Activated naive CD8-positive, alpha-beta T cell treated with anti-CD3 and anti-CD28 coated beads, Interleukin-2, amount 10 ng/mL, durations not matched to agents 7 days and 5 days (primary cell): ENCODE measurements at regions not wholly inside any gene's neighbourhood (a gene's known extent, or its start where the extent isn't known, plus 50 kb on each side); places are given as distances from the start of the nearest gene placed in this dataset.

Experiments used
- ATAC-seq: fragments of 150-1000 bp; cut with Tn5 transposase; one replicate; pipeline ENCODE4 v1.10.0; 2021; ENCODE audit warnings: low read depth, moderate library complexity
- POLR2A ChIA-PET: fragments of 350-600 bp; sonication (Branson Sonifier 250); formaldehyde crosslinking; loops from one replicate; lab custom pipeline; 2021; ENCODE audit warnings: antibody characterized with exemption; lab: Charles Lee
- DNase-seq: peaks from one replicate; pipeline ENCODE4 v3.0.0; 2021
- H3K27ac Mint-ChIP-seq: one replicate; pipeline ENCODE4 v1.8.0; 2022; ENCODE audit warnings: mild to moderate bottlenecking, mixed read lengths
- H3K27me3 Mint-ChIP-seq: one replicate; pipeline ENCODE4 v1.8.0; 2022; ENCODE audit warnings: mild to moderate bottlenecking, moderate library complexity, mixed read lengths
- H3K36me3 Mint-ChIP-seq: one replicate; pipeline ENCODE4 v1.8.0; 2021; ENCODE audit warnings: mild to moderate bottlenecking, mixed read lengths
- H3K4me1 Mint-ChIP-seq: one replicate; pipeline ENCODE4 v1.8.0; 2021; ENCODE audit warnings: mixed read lengths
- H3K4me3 Mint-ChIP-seq: one replicate; pipeline ENCODE4 v1.8.0; 2022; ENCODE audit warnings: mild to moderate bottlenecking, moderate library complexity, mixed read lengths
- H3K9me3 Mint-ChIP-seq: one replicate; pipeline ENCODE4 v1.8.0; 2021; ENCODE audit warnings: mixed read lengths

GRCh38 chr6:111984081-111984480, 69.8 kb upstream of the CCN6 start:
- H3K27ac Mint-ChIP-seq = no peak overlapping the region
- POLR2A ChIA-PET = no interaction called here
- H3K4me1 Mint-ChIP-seq = peaks cover 40% of the 10 kb centered on the region
- DNase-seq (no peak), ATAC-seq (no peak)
- H3K27me3 Mint-ChIP-seq = no peaks in the 10 kb centered on the region
- H3K9me3 Mint-ChIP-seq = peaks cover 9% of the 10 kb centered on the region
- H3K36me3 Mint-ChIP-seq = peaks cover 15% of the 10 kb centered on the region
- no peak overlapping the region for H3K4me3 Mint-ChIP-seq

- ATAC-seq (no peak), DNase-seq (no peak)
- H3K27me3 Mint-ChIP-seq = no peaks in the 10 kb centered on the region
- H3K36me3 Mint-ChIP-seq = peaks cover 15% of the 10 kb centered on the region
- H3K27ac Mint-ChIP-seq = peak overlapping the region; percentile 37
- POLR2A ChIA-PET = no interaction called here
- no peak overlapping the region for H3K4me3 Mint-ChIP-seq
- H3K9me3 Mint-ChIP-seq = peaks cover 9% of the 10 kb centered on the region
- peaks cover 42% of the 10 kb centered on the region for H3K4me1 Mint-ChIP-seq
Observed at GRCh38 chr6:111984516-111985201, 69.2 kb upstream of the CCN6 start.

DNA sequence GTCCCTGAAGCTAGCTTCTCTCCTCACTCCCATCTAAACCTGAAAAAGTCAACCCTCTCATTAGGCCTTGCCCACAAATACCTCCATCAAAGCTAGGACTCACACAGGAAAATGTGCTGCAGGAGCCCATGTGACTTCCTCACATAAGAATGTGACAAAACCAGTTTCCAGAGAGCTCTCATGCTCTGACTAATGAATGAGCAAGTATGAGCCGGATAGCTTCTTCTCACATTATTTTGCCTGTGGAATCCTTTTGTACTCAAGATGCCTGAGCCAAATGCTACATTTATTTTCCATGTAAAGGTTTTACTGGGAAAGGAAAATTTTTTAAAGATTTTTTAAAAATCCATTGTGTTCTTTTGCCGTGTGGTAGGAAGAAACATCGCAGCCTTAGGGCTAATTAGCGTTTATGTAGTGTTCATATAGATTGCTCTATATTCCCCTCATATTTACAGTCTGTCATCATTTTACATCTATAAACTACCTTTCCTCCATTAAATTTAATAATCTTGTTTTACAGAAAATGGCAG, 68.6 kb upstream of the CCN6 start:
- Mint-ChIP-seq H3K4me3 (no peak overlapping the region), H3K27ac (peak overlapping the region; percentile 37), H3K36me3 (peaks cover 15% of the 10 kb centered on the region), H3K4me1 (peaks cover 46% of the 10 kb centered on the region), H3K9me3 (peaks cover 9% of the 10 kb centered on the region), H3K27me3 (no peaks in the 10 kb centered on the region)
- DNase-seq (no peak), ATAC-seq (no peak)
- POLR2A ChIA-PET = no interaction called here

DNA sequence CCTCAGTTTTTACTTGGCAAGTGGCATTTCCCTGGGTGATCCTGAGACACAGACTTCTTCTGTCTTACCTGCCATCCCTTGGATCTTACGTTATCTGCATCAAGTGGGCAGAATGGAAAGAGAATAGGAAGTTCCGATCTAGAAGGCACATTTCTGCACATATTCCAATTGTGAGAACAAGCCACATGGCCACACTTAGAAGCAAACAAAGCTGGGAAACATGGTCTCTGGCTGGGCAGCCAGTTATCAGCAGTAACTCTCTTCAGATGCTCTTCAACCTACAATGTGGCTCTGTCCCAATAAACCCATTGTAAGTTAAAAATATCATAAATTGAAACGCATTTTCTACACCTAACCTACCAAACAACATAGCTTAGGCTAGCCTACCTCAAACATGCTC, 67.3 kb upstream of the CCN6 start:
- POLR2A ChIA-PET = no interaction called here
- Mint-ChIP-seq H3K27me3 (no peaks in the 10 kb centered on the region), H3K36me3 (peaks cover 15% of the 10 kb centered on the region), H3K4me3 (no peak overlapping the region), H3K9me3 (peaks cover 9% of the 10 kb centered on the region), H3K27ac (no peak overlapping the region), H3K4me1 (peaks cover 59% of the 10 kb centered on the region)
- DNase-seq (no peak), ATAC-seq (no peak)

GRCh38 chr6:111987295-111987694, 66.6 kb upstream of the CCN6 start:
- Mint-ChIP-seq H3K27me3 (no peaks in the 10 kb centered on the region), H3K36me3 (peaks cover 15% of the 10 kb centered on the region), H3K27ac (peak overlapping the region; percentile 39), H3K4me3 (no peak overlapping the region), H3K4me1 (peaks cover 60% of the 10 kb centered on the region), H3K9me3 (peaks cover 9% of the 10 kb centered on the region)
- POLR2A ChIA-PET = interaction anchor here (1.1 kb wide), 1 partner anchor 9 kb away, joined by 3 read pairs; no protein-coding TSS in a partner anchor
- DNase-seq (no peak), ATAC-seq (no peak)

DNA sequence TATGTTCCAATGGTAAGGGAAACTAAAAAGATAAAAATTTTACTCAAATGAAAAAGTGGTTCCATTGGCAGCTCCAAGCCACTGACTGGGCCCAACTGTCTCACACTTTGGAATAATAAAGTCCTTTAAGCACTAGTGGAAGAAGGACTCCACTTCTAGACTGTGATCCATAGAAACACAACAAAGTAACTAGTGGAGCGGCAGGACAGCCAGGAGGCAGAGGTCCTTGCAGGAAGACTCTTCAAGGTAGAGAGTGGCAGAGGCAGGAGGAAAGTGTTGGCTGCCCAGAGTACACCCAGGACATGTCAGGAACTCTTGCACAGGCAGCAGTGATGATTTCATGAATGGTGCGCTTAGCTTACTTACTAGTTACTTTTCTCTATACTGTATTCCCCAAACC, 65.0 kb upstream of the CCN6 start:
- POLR2A ChIA-PET = no interaction called here

GRCh38 chr6:111989743-111990142, 64.2 kb upstream of the CCN6 start:
- Mint-ChIP-seq H3K27ac (peak overlapping the region; percentile 92), H3K27me3 (no peaks in the 10 kb centered on the region), H3K4me3 (peak overlapping the region; percentile 65), H3K4me1 (peaks cover 71% of the 10 kb centered on the region), H3K9me3 (peaks cover 9% of the 10 kb centered on the region), H3K36me3 (peaks cover 15% of the 10 kb centered on the region)
- POLR2A ChIA-PET = interaction anchor here (0.9 to 1.3 kb wide), 3 partner anchors 17 to 146 kb away, joined by 3 to 4 read pairs (median 3); no protein-coding TSS in a partner anchor
- DNase-seq = no peak
- peak; percentile 83 for ATAC-seq

More for the DNA sequence above, 65.0 kb upstream of the CCN6 start:
- no peak for ATAC-seq
- peak overlapping the region; percentile 92 for H3K27ac Mint-ChIP-seq
- peak overlapping the region; percentile 65 for H3K4me3 Mint-ChIP-seq
- H3K4me1 Mint-ChIP-seq = peaks cover 65% of the 10 kb centered on the region
- DNase-seq = no peak
- H3K9me3 Mint-ChIP-seq = peaks cover 9% of the 10 kb centered on the region
- H3K36me3 Mint-ChIP-seq = peaks cover 15% of the 10 kb centered on the region
- no peaks in the 10 kb centered on the region for H3K27me3 Mint-ChIP-seq

- H3K9me3 Mint-ChIP-seq = peaks cover 9% of the 10 kb centered on the region
Observed at GRCh38 chr6:111990214-111990613, 63.7 kb upstream of the CCN6 start.

DNA sequence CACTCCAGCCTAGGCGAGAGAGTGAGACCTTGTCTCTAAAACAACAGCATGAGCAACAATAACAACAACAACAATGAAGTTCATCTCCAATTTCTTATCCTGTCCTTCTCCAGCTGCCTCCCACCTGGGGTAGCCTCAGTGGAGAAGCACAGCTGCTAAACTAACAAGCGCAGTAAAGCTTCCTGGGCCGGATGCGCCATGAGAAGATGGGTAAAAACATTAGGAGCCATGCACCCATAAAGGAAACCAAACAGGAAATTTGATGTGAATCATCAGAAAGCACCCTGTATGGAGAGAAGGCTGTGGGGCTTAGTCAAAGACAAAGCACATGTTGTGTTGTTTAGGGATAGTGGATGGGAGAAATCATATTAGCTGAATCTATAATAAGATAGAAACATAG, 61.1 kb upstream of the CCN6 start:
- POLR2A ChIA-PET = interaction anchor here (1.0 to 2.6 kb wide), 8 partner anchors 19 to 510 kb away, joined by 3 to 11 read pairs (median 4); partner anchors contain the start of genes FYN and REV3L
- Mint-ChIP-seq H3K27ac (peak overlapping the region; percentile 79), H3K9me3 (peaks cover 7% of the 10 kb centered on the region), H3K4me3 (peak overlapping the region; percentile 29), H3K4me1 (peaks cover 74% of the 10 kb centered on the region), H3K27me3 (no peaks in the 10 kb centered on the region), H3K36me3 (peaks cover 10% of the 10 kb centered on the region)
- DNase-seq = no peak
- peak; percentile 43 for ATAC-seq

More at GRCh38 chr6:111990214-111990613, 63.7 kb upstream of the CCN6 start:
- Mint-ChIP-seq H3K4me3 (peak overlapping the region; percentile 65), H3K4me1 (peaks cover 70% of the 10 kb centered on the region), H3K36me3 (peaks cover 16% of the 10 kb centered on the region), H3K27ac (peak overlapping the region; percentile 92), H3K27me3 (no peaks in the 10 kb centered on the region)
- no peak for DNase-seq
- POLR2A ChIA-PET = interaction anchor here (0.9 to 1.3 kb wide), 3 partner anchors 17 to 146 kb away, joined by 3 to 4 read pairs (median 3); no protein-coding TSS in a partner anchor
- ATAC-seq = peak; percentile 21

DNA sequence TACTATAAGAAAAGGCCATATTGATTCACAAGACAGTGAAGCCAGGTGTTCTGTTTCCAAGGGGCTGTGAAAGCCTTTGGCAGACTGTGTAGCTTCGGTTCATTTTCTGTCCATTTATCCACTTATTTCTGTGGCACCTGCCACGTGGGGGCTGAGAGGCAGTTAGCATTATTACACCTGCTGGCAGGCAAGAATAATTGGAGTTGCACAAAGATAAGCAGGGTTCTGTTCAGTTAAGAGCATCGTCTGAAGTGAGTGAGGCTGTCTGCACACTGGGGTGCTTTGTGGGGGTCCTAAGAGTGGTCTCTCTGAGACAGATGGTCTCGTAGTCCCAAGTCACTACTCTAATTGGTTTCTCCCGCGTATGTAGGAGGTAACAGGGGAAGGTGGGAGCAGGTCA, 60.6 kb upstream of the CCN6 start:
- H3K4me3 Mint-ChIP-seq = no peak overlapping the region

GRCh38 chr6:111994791-111995190, 59.1 kb upstream of the CCN6 start:
- H3K9me3 Mint-ChIP-seq = no peaks in the 10 kb centered on the region
- H3K4me1 Mint-ChIP-seq = peaks cover 58% of the 10 kb centered on the region
- H3K27ac Mint-ChIP-seq = no peak overlapping the region
- POLR2A ChIA-PET = interaction anchor here (2.6 kb wide), 1 partner anchor 151 kb away, joined by 8 read pairs; no protein-coding TSS in a partner anchor
- peaks cover 3% of the 10 kb centered on the region for H3K36me3 Mint-ChIP-seq
- no peaks in the 10 kb centered on the region for H3K27me3 Mint-ChIP-seq
- ATAC-seq (no peak), DNase-seq (no peak)
- no peak overlapping the region for H3K4me3 Mint-ChIP-seq

More for the DNA sequence above, 60.6 kb upstream of the CCN6 start:
- peaks cover 4% of the 10 kb centered on the region for H3K9me3 Mint-ChIP-seq
- H3K36me3 Mint-ChIP-seq = peaks cover 8% of the 10 kb centered on the region
- DNase-seq = no peak
- POLR2A ChIA-PET = interaction anchor here (1.0 to 2.6 kb wide), 6 partner anchors 19 to 511 kb away, joined by 3 to 11 read pairs (median 4); partner anchors contain the start of genes FYN and REV3L
- H3K27me3 Mint-ChIP-seq = no peaks in the 10 kb centered on the region
- H3K27ac Mint-ChIP-seq = peak overlapping the region; percentile 79
- H3K4me1 Mint-ChIP-seq = peaks cover 71% of the 10 kb centered on the region
- ATAC-seq = no peak

GRCh38 chr6:111995404-111995803, 58.5 kb upstream of the CCN6 start:
- Mint-ChIP-seq H3K36me3 (peaks cover 3% of the 10 kb centered on the region), H3K27me3 (no peaks in the 10 kb centered on the region), H3K4me1 (peaks cover 52% of the 10 kb centered on the region), H3K4me3 (no peak overlapping the region), H3K27ac (no peak overlapping the region), H3K9me3 (no peaks in the 10 kb centered on the region)
- ATAC-seq (no peak), DNase-seq (no peak)
- POLR2A ChIA-PET = no interaction called here

DNA sequence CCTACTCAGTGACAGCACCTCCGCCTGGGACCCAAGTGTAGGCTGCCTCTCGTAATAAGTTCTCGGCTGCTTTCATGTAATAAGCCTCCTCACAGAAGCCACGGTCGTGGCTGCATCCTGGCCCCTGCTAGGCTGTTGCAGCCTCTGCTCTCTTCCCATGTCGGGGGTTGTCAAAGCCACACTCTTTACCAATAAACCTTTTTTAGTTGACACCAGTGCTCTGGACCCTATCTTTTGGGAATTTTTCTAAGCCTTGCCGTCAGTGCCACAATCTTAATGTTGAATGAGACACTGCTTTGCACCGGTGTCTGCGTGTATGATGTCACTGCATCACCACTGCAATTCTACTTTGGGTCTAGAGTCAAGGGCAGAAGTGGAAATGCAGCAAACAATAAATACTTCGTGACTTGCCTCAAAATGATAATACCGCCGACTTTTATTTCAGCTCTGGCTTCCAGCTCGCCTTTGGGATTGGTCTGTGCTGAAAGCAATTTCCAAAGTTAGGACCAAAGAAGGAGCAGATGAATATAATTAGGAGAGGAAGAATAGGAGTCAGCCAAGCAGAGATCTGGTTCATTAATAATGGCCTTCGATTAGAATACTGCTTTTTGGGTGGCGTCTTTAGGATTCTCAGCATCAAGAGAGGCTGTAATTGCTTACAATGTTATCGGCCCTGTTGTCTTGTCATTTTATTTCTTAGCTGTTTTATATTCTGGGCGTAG, 57.6 kb upstream of the CCN6 start:
- no peaks in the 10 kb centered on the region for H3K27me3 Mint-ChIP-seq
- no peaks in the 10 kb centered on the region for H3K9me3 Mint-ChIP-seq
- POLR2A ChIA-PET = interaction anchor here (1.2 to 1.4 kb wide), 2 partner anchors 123 to 236 kb away, joined by 3 read pairs; partner anchors contain the start of gene FYN
- peak overlapping the region; percentile 69 for H3K27ac Mint-ChIP-seq
- peak overlapping the region; percentile 71 for H3K4me3 Mint-ChIP-seq
- H3K36me3 Mint-ChIP-seq = peaks cover 3% of the 10 kb centered on the region
- H3K4me1 Mint-ChIP-seq = peaks cover 44% of the 10 kb centered on the region
- peak; percentile 22 for ATAC-seq
- DNase-seq = no peak
